ENCODE measurements at regions not wholly inside any gene's neighbourhood (a gene's known extent, or its start where the extent isn't known, plus 50 kb on each side); places are given as distances from the start of the nearest gene placed in this dataset.
"Not testable (repeated sequence)": the region's sequence is repeated elsewhere in the genome, so short reads cannot be mapped to it uniquely, and the experiment has no call there.

- DNase-seq (ENCODE audit: low read depth in 3 of 3) = no peak
Observed at GRCh38 chr5:125673359-125673950, 749.8 kb upstream of the GRAMD2B start.

GRCh38 chr5:125679522-125679921 lies 743.7 kb upstream of the GRAMD2B start:
- no peak for DNase-seq (ENCODE audit: low read depth in 3 of 3)

- no peak for DNase-seq (ENCODE audit: low read depth in 3 of 3)
Observed at GRCh38 chr5:125683669-125684068, 739.5 kb upstream of the GRAMD2B start.

- no peak for DNase-seq (ENCODE audit: low read depth in 3 of 3)
Observed at GRCh38 chr5:125685771-125686170, 737.4 kb upstream of the GRAMD2B start.

GRCh38 chr5:125691738-125692530 lies 731.3 kb upstream of the GRAMD2B start:
- DNase-seq (ENCODE audit: low read depth in 3 of 3) = not testable (repeated sequence)

- no peak for DNase-seq (ENCODE audit: low read depth in 3 of 3)
Observed at GRCh38 chr5:125695996-125696655, 727.1 kb upstream of the GRAMD2B start.

GRCh38 chr5:125696762-125697161 lies 726.4 kb upstream of the GRAMD2B start:
- DNase-seq (ENCODE audit: low read depth in 3 of 3) = no peak

- DNase-seq (ENCODE audit: low read depth in 3 of 3) = no peak
Observed at GRCh38 chr5:125698420-125698819, 724.8 kb upstream of the GRAMD2B start.

- no peak for DNase-seq (ENCODE audit: low read depth in 3 of 3)
Observed at GRCh38 chr5:125699860-125700259, 723.3 kb upstream of the GRAMD2B start.

GRCh38 chr5:125700380-125700861 lies 722.8 kb upstream of the GRAMD2B start:
- DNase-seq (ENCODE audit: low read depth in 3 of 3) = no peak

GRCh38 chr5:125703616-125704015 lies 719.6 kb upstream of the GRAMD2B start:
- no peak for DNase-seq (ENCODE audit: low read depth in 3 of 3)

GRCh38 chr5:125704888-125705287 lies 718.3 kb upstream of the GRAMD2B start:
- no peak for DNase-seq (ENCODE audit: low read depth in 3 of 3)

GRCh38 chr5:125708583-125708982 lies 714.6 kb upstream of the GRAMD2B start:
- DNase-seq (ENCODE audit: low read depth in 3 of 3) = no peak

GRCh38 chr5:125710745-125711144 lies 712.5 kb upstream of the GRAMD2B start:
- no peak for DNase-seq (ENCODE audit: low read depth in 3 of 3)

- DNase-seq (ENCODE audit: low read depth in 3 of 3) = no peak
Observed at GRCh38 chr5:125712397-125712796, 710.8 kb upstream of the GRAMD2B start.

GRCh38 chr5:125713109-125713805 lies 710.0 kb upstream of the GRAMD2B start:
- DNase-seq (ENCODE audit: low read depth in 3 of 3) = no peak

GRCh38 chr5:125715216-125715615 lies 708.0 kb upstream of the GRAMD2B start:
- DNase-seq (ENCODE audit: low read depth in 3 of 3) = no peak

- no peak for DNase-seq (ENCODE audit: low read depth in 3 of 3)
Observed at GRCh38 chr5:125717209-125717608, 706.0 kb upstream of the GRAMD2B start.

GRCh38 chr5:125719681-125720347 lies 703.4 kb upstream of the GRAMD2B start:
- DNase-seq (ENCODE audit: low read depth in 3 of 3) = no peak

GRCh38 chr5:125720348-125720685 lies 702.9 kb upstream of the GRAMD2B start:
- no peak for DNase-seq (ENCODE audit: low read depth in 3 of 3)

GRCh38 chr5:125720721-125721120 lies 702.5 kb upstream of the GRAMD2B start:
- DNase-seq (ENCODE audit: low read depth in 3 of 3) = no peak

- no peak for DNase-seq (ENCODE audit: low read depth in 3 of 3)
Observed at GRCh38 chr5:125722550-125722949, 700.7 kb upstream of the GRAMD2B start.

All from stimulated activated CD4-positive, alpha-beta T cell treated with anti-CD3 and anti-CD28 coated beads, TNF-alpha, amount 100 ng/mL, for 24 hours (primary cell).